GM21786 (cell line): ENCODE measurements at regions not wholly inside any gene's neighbourhood (a gene's known extent, or its start where the extent isn't known, plus 50 kb on each side); places are given as distances from the start of the nearest gene placed in this dataset.

ENCODE experiments used
- ATAC-seq: cut with Tn5 transposase; IDR thresholded peaks from one replicate; pipeline ENCODE4 v1.9.1; 2021; ENCODE audit not compliant: unreplicated experiment

DNA sequence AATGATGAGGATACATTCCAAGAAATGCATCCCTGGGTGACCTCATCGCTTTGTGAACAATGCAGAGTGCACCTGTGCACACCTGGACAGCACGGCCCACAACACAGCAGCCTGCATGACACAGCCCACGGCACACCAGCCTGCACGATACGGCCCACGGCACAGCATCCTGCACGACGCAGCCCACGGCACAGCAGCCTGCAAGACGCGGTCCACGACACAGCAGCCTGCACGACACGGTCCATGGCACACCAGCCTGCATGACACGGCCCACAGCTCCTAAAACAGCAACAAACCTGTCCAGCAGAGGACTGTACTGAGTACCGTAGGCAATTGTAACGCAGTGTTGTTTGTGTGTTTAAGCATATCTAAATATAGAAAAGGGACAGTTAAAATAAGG, 134.7 kb upstream of the PPP2R2D start:
- no peak for ATAC-seq

DNA sequence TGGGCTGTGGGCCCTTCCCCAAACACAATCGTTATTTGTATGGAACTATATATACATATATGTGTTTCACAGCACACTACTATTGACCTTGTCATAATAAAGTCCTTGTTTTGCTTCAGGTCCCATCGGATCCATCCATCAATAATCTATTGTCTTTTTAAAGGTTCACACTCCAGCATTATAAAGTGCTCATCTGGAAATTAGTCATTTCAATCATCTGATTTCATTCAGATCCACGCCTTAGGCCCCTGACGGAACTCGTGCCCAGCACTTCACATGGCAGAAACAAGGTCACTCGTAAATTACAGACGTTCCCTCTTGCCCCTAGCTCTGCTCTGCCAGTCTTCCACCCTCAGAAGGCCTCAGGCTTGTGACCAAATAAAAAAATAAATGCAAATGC, 133.1 kb upstream of the PPP2R2D start:
- ATAC-seq: no peak

DNA sequence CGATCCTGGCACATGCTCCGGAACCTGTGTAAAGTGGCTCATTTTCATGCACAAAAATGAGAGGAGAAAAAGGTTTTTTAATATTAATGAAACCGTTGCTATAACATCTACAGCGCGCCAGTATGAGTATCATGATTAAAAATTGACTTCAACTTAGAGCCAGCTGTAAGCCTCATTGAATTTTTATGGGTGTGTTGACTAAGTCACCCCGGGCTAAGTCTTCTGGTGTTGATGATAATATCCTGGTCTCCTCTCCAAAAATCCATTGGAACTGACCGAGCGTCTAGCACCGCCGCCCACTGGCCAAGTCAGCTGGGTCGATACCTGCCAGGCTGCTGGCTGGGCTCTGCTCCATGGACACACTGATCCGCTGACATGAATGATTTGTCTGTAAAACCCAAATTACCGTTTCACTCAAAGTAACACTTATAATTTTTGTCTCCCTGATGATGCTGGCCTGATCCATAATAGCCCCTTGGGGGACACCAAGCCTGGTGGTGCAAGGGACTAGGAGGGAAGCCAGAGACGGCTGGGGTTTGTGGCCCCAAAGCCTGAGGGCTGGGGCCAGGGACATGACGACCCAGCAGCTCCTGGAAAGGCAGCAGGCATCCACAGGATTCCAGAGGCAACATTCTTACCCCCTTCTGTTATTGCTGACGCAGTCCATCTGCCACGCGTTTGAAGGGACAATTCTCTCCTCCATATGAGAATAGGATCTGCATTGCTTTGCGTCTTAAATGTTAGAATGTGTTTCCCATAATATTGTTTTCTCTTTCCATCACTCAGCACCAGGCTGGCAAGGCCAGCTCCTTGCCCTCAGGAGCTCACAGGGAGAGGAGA, 131.0 kb upstream of the PPP2R2D start:
- ATAC-seq: no peak

DNA sequence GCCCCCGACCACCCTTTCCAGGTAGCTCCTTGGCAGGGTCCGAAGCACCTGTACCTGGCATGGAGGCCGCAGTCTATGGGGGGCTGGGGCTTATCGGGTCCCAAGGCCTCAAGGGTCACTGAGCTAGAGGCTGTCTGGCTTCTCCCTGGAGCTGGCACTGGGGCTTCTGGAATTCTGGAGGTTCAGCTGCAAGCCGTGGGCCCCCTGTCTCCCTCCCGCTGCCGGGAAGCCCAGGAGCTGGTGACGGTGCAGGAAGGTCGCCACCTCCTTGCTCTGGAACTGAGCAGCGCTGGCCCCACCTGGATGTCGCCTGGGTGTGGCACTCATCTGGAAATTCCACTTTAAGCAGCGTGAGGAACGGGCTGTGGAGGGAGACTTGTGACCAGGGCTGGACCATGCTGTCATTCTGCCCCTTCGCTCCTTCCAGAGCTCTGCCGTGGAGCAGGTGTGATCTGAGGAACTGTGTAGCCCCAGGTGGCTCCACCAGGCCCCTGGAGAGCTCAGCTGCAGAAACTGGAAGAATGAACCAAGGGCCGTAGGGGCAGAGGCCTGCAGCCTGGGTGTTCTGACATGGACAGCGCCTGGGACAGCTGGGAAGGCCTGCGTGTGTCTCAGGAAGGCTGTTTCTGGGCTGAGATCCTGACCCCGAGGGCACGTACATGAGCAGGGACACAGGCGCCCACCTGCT, 129.7 kb upstream of the PPP2R2D start:
- ATAC-seq: no peak

DNA sequence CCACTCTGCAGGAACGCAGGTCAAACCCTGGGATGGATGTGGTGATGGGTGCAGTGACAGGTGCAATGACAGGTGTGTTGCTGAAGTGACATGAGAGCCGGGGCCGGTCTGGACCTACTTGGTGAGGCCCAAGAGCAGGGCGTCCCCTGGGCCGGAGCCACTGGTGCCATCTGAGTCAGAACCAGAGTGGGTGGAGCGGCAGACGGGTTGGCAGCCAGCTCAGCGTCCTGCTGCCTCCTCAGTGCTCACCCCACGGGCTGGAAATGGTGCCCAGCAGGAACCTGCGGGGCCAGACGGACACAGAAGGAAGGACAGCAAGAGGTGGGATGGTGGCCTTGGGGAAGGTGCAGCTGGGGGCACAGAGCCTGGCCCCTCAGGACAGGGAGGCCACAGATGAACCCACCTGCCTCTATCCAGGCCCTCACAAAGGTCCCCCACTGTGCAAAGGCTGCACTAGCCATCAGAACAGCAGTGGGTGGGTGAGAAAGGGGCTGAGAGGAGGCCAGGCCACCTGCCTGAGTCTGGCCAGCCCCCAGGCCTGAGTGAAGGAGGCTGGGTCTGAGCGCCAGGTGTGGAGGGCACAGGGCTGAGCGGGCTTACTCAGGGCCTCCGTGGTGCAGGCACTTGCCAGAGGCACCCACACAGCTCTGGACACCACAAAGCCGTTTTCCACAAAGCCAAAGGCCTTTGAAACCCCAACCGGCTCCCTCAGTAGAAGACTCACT, 129.0 kb upstream of the PPP2R2D start:
- no peak for ATAC-seq

DNA sequence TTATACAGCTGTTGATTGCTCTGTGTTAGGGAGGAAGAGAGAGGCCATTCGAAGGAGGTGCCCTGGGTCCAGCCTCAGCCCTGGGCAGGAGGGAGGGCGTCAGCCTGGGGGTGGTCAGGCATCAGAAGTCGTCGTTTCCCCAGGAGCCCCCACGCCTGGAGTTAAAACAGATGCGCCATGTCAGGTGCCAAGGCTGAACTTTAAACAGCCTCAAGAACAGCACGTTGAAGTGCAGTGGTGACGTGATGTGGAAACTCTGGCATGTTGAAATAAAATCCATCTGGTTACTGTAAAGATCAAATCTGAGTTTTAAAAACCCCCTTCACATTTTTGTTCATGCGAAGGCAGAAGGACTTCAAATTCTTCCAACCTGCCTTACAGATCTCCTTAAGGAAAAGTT, 128.4 kb upstream of the PPP2R2D start:
- ATAC-seq: no peak

DNA sequence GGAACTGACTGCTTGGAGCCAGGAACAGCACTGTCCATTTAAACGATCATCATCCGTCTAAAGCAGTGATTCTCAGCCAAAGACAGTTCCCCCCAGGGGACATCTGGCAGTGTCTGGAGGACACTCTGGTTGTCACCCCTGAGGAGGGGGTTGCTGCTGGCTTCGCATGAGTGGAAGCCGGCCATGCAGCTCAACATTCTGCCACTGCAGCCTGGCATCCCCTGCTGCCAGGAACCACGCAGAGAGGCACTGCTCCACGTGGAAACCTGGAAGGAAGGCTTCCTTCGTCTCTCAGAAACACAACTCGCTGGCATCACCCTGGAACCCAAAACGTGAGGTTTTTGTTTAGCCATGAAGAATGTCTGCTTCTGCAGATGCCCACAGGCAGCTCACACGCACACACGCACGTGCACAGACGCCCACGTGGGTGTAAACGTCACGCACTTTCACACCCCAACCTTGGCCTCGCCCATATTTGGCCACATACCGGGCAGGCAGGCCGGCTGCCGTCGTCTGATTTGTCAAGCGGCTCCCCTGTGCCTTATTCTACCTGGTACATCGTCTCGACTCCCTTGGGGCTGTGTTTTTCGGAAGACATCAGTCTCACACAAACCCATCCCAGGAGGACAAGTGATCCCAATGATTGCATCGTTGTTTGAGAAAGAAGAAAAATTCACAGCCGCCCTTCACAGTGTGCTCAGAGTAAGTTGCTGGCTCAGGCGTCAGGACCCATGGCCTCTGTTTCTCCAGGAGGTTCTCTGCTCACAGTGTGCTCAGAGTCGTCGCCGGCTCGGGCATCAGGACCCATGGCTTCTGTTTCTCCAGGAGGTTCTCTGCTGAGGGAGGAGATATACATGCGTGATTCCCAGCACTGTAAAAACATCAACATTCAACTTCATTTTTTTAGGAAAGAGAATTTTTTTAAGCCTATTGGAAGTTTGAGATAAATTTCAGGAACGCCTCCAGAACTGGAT, 127.2 kb upstream of the PPP2R2D start:
- no peak for ATAC-seq

DNA sequence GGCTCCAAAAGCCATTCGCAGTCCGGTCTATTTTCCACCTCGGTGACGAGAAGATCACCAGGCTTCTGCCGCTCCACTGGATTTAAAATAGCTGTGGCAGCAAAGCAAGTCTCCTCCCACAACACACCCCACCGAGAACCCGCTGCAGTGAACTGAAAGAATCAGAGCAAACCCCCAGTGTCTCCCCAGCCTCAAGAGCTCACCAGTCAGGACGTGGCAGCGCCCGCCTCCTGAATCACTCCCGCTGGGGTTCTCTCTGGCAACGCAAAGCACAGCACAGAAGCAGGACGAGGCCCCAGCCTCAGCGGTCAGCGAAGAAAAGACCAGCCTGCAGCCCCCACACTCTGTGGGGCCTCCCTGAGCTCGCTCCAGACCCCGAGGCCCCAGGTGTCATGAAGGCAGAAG, 126.1 kb upstream of the PPP2R2D start:
- no peak for ATAC-seq

DNA sequence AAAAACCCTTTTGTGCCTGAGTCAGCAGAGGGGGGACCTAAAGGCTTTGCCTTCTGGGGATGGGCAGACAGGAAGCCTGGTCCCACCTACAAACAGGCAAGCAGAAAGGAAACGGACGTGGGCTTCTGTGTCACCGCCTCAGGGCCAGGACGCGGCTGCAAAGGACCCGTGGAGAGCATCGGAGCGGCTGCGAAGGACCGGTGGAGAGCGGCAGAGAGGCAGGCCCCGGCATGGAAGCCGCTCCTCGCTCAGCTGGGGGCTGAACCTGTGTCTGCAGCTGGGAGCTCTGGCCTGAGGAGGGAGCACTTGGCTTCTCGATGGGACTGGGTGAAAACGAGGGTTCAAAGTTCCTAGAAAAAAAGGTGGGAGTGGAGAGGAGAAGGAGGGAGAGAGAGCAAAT, 125.4 kb upstream of the PPP2R2D start:
- no peak for ATAC-seq

DNA sequence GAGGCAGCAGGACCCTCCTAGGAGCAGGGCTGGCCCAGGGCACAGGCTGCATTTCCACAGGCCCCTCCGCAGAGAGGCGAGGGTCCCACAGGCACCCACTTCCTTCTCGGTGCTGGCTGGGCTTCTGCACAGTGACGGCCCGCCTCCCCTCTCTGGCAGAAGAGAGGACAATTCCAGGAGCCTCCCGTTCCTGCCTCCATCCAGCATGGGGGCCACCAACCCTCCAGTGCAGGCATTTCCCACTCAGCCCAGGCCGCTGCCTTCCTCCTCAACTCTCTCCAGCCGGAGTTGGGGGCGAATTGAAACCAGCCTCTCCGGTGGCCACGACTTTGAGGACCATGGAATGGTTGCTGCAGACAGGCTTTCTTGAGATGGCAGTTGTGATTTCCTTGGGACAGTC, 125.0 kb upstream of the PPP2R2D start:
- no peak for ATAC-seq

DNA sequence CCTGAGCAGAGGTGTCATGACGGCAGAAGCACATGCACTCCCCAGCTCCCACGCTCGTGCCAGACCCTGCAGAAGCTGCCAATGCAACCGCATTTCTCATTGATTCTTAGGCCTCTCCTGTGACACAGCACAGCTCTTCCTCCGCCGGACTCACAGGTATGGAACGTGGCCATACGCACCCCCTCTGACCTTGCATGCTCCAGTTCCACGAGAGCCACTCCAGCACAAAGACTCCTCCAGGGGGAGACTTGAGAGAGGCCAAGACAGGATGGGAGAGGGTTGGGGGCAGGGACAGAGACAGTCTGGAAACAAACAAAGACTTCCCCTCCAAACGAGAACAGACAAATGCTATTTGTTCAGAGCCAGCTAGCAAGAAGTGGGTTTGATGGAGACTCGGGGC, 124.3 kb upstream of the PPP2R2D start:
- ATAC-seq: no peak

DNA sequence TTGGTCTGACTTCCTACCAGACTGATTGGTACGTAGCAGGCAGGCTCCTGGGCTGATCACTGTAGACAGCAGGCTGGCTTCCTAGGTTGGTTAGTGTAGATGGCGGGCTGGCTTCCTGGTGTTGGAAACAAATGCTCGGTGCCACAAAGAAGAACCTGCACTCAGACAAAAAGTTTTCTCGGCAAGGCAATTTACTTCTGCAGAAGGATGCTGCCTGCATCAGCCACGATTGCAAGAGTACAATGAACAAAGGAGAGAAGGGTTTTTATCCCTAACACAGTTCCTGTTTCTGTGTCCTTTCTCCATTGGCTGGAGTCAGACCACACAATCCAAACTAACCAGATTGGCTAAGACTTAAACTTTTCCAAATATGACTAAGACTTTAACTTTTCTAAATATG, 123.6 kb upstream of the PPP2R2D start:
- ATAC-seq: no peak

DNA sequence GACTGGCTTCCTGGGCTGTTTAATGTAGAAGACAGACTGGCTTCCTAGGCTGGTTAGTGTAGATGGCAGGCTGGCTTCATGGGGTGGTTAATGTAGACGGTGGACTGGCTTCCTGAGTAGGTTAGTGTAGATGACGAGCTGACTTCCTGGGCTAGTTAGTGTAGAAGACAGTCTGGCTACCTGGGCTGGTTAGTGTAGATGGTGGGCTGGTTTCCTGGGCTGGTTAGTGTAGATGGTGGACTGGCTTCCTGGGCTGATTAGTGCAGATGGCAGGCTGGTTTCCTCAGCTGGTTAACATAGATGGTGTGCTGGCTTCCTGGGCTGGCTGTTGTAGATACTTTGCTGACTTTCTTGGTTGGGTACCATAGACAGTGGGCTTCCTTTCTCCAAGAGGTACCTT, 122.9 kb upstream of the PPP2R2D start:
- no peak for ATAC-seq

DNA sequence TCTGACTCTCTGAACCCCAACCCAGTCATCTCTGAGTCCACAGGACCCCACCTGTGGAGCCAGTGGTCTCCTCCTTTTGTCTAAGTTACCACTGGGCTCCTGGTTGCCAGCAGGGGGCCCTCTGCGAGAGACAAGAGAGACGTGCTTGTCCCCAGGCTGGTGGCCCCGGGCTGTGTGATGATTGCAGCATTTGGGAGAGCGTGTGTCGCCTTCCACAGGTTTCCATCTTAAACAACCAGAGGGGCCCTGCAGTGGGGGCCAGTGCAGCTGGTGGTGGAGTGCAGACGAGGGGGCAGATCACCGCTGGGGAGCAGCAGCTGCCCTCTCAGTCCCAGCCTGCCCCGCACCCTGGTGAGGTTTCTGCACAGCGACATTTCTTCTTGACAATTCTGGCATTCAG, 122.4 kb upstream of the PPP2R2D start:
- ATAC-seq: no peak

DNA sequence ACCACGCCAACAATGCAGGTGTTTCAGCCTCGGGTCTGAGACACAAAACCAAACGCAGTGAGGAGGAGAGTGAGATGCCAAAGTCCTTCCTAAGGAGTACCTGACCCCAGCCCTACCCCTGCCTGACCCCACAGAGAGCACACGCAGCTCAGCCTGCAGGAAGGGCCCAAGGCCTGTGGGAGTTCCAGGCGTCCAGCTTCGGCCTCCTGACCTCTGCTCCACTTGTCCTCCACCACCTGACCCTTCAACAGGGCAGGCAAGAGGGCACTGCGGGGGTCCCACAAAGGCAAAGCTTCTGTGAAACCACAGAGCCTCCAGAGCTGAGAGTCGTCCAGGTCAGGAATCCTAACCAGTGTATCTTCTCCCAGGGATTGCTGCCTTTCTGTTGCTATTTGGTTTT, 122.0 kb upstream of the PPP2R2D start:
- no peak for ATAC-seq

DNA sequence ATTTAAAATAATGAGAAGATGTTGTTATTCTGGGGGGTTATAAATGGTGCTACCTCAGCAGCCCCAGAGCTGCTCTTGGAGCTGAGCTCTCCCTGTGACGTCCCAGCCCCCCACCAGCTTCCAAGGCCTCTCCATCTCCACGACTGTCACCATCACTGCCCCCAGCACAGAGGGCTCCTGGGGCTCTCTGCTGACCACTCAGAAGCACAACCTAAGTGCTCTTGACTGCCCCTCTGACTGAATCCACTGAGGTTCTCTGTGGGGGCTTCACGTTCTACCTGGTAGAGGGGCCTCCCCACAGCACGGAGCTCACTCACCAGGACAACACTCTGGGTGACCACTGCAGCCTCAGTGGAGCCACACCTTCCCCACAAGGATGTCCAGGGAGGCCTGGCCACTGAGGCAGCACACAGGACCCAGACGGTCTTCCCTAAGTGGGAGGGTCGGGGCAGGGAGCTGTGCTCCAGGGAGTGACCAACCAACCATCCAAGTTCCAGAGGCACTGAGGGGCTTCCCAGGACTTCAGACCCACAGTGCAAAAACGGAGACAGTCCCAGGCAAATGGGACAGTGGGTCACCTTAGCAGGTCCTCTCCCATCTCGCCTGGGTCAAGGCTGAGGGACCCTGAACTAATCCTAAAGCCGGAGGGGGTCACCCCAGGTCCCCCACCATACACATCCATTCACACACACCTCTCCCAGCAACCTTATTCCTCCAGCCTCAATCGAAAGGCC, 121.0 kb upstream of the PPP2R2D start:
- ATAC-seq: no peak

DNA sequence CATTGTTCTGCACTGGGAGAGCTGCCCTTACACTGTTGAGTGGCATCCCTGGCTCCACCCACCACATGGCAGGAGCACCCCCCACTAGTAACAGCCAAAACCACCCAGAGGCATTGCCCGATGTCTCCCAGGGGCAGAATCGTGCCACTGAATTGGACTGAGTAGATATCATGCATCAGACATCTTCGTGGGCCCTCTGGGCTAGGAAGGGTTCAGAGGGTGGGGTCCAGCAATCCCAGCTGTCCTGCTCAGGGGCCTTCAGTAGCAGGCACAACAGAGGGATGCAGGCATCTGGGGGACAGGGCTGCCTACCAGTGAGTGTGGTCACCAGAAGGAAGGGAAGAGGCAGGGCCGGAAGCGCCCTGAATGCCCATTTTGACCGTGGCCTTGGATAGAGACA, 119.7 kb upstream of the PPP2R2D start:
- ATAC-seq: no peak

DNA sequence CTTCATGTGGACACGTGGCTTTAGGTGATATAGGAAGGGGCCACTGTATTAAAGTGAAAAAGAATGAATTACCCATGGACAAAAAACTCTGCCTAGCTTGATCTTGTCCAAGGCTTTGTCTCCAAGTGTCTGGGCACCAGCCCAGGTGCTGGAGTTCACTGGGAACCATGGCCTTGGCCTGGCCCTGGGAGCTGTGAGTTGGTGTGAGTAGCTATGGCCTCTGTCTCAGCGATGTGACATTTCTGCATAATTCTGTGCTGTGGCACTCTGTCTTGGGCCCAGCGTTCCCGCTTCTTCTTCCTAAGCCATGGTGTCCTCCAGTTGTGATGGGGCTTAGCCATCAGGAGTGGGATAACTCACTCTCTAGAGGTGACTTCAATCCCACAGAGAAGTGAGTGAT, 119.0 kb upstream of the PPP2R2D start:
- ATAC-seq: no peak

DNA sequence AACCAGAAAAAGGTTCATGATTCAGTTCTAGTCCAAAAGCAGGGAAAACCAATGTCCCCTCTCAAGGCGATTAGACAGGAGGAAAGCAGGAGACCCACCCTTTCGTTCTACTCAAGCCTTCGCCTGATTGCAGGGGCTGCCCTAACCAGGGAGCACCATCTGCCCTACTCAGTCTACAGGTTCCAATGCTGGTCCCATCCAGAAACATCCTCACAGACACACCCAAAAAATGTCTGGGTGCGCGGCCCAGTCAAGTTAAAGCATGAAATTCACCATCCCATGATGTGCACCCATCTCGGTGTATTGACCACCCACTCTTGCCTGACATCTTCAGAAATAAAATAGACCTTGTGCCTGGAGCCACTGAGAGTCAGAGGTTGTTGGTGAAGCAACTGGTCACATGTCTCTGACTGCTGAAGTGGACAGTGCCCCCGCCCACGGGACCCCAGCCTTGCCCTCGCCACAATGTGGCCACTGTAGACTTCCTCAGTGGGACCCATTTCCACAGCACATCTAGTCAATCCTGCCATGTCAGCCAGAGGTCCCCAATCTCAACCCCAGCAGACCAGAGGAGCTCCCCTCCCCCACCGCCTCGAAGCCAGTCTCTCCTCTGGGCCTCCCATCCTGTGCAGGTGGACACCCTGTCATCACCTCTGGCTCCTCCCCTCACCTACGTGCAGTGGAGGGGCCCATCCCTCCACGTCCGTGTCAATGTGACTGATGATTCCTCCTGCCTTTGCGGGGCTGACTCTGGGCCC, 116.3 kb upstream of the PPP2R2D start:
- no peak for ATAC-seq

DNA sequence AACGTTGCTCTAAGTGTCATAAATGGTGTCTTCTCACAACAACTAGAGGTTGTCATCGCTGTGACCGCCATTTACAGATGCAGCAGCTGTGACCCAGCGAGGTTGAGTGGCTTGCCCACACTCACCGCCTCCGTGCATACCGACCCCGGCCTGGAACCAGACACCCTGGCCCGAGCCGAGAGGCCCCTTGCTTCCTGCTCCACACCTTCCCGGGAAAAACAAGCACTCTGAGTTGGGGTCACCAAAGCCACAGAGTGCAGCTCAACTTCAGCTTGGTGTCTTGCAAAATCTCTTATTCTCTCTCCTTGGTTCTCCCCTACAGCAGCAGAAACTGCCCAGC, 115.7 kb upstream of the PPP2R2D start:
- no peak for ATAC-seq
